ENCODE measurements at regions not wholly inside any gene's neighbourhood (a gene's known extent, or its start where the extent isn't known, plus 50 kb on each side); places are given as distances from the start of the nearest gene placed in this dataset.
"Not testable (repeated sequence)": the region's sequence is repeated elsewhere in the genome, so short reads cannot be mapped to it uniquely, and the experiment has no call there.

DNA sequence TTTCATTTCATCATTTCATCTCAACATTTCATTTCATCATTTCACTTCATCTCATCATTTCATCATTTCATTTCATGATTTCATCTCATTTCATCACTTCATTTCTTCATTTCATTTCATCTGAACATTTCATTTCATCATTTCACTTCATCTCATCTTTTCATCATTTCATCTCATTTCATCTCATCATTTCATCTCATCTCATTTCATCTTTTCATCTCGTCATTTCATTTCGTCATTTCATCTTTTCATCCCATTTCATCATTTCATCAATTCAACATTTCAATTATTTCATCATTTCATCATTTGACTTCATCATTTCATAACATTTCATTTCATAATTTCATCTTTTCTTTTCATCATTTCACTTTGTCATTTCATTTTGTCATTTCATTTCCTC is 128.4 kb downstream of the ANKRD30BL start:
- 65% methylated on average over 2 of the region's 2 CpGs for WGBS
- Histone ChIP-seq H3K9me3 (ENCODE audit: control insufficient read depth in 4 of 4, low read length in 3 of 4) (no peaks in the 10 kb centered on the region), H3K9ac (ENCODE audit: low read depth in 1 of 2, low read length in 2 of 2) (no peak overlapping the region), H3K27ac (ENCODE audit: low read depth in 1 of 2, low read length in 2 of 2) (no peak overlapping the region), H3K36me3 (ENCODE audit: control insufficient read depth in 4 of 4, insufficient read depth in 3 of 4, low read depth in 1 of 4, low read length in 3 of 4) (no peaks in the 10 kb centered on the region), H3K27me3 (ENCODE audit: control insufficient read depth in 4 of 4, insufficient read depth in 4 of 4, low read length in 3 of 4) (peaks cover 0 to 4% (median 1%) of the 10 kb centered on the region in 4 donors), H3K4me3 (ENCODE audit: low read depth in 1 of 3, low read length in 3 of 3) (no peak overlapping the region), H3K4me1 (ENCODE audit: control insufficient read depth in 4 of 4, insufficient read depth in 4 of 4, low read length in 3 of 4) (peaks cover 0 to 7% (median 3%) of the 10 kb centered on the region in 4 donors)
- TF ChIP-seq, protein P1, sequence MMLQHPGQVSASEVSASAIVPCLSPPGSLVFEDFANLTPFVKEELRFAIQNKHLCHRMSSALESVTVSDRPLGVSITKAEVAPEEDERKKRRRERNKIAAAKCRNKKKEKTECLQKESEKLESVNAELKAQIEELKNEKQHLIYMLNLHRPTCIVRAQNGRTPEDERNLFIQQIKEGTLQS (IDR thresholded peaks at IDR 0.05), result no peak
- no peak for TF ChIP-seq EGR1 (IDR thresholded peaks at IDR 0.05; ENCODE audit: low read depth in 2 of 2)
- no peak for TF ChIP-seq TAF1 (conservative IDR thresholded peaks at IDR 0.05)
- no peak for TF ChIP-seq NR2F2 (IDR thresholded peaks at IDR 0.05)
- TF ChIP-seq, protein P2, sequence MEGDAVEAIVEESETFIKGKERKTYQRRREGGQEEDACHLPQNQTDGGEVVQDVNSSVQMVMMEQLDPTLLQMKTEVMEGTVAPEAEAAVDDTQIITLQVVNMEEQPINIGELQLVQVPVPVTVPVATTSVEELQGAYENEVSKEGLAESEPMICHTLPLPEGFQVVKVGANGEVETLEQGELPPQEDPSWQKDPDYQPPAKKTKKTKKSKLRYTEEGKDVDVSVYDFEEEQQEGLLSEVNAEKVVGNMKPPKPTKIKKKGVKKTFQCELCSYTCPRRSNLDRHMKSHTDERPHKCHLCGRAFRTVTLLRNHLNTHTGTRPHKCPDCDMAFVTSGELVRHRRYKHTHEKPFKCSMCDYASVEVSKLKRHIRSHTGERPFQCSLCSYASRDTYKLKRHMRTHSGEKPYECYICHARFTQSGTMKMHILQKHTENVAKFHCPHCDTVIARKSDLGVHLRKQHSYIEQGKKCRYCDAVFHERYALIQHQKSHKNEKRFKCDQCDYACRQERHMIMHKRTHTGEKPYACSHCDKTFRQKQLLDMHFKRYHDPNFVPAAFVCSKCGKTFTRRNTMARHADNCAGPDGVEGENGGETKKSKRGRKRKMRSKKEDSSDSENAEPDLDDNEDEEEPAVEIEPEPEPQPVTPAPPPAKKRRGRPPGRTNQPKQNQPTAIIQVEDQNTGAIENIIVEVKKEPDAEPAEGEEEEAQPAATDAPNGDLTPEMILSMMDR (IDR thresholded peaks at IDR 0.05; ENCODE audit: low read depth, low read length, missing input control), result no peak
- no peak for TF ChIP-seq RAD21 (IDR thresholded peaks at IDR 0.05)
- no peak for TF ChIP-seq SP1 (IDR thresholded peaks at IDR 0.05)
- TF ChIP-seq JUND (IDR thresholded peaks at IDR 0.05), result no peak
- TF ChIP-seq FOXA2 (IDR thresholded peaks at IDR 0.05), result no peak
- no peak for TF ChIP-seq ZBTB33 (IDR thresholded peaks at IDR 0.05)
- no peak for DNase-seq (ENCODE audit: low spot score)

DNA sequence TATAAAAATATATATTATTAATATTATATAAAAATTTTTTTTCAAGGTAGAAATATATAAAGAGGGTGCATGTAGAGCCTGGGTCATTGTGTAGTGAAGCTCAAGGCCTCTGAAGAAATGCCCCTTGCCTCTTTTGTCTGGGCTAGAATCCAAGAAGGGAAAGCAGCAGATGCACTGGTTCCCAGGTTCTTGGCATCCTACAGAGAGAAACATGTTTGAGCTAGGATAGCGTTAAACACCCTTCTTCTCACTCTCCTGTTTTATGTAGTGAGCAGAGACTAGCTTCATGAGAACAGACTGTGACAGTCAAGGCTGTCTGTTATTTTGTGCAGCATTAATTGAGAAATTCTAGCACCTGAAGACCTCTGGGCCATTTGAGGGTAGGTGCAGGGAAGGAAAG is 149.7 kb downstream of the ANKRD30BL start:
- not testable (repeated sequence) for H3K27me3 ChIP-seq (ENCODE audit: control insufficient read depth in 4 of 4, insufficient read depth in 4 of 4, low read length in 3 of 4); H3K9ac ChIP-seq (ENCODE audit: low read depth in 1 of 2, low read length in 2 of 2); DNase-seq (ENCODE audit: low spot score); H3K4me3 ChIP-seq (ENCODE audit: low read depth in 1 of 3, low read length in 3 of 3); H3K27ac ChIP-seq (ENCODE audit: low read depth in 1 of 2, low read length in 2 of 2); H3K4me1 ChIP-seq (ENCODE audit: control insufficient read depth in 4 of 4, insufficient read depth in 4 of 4, low read length in 3 of 4); H3K36me3 ChIP-seq (ENCODE audit: control insufficient read depth in 4 of 4, insufficient read depth in 3 of 4, low read depth in 1 of 4, low read length in 3 of 4); H3K9me3 ChIP-seq (ENCODE audit: control insufficient read depth in 4 of 4, low read length in 3 of 4)
- WGBS, result 68% methylated on average over 1 of the region's 1 CpG

DNA sequence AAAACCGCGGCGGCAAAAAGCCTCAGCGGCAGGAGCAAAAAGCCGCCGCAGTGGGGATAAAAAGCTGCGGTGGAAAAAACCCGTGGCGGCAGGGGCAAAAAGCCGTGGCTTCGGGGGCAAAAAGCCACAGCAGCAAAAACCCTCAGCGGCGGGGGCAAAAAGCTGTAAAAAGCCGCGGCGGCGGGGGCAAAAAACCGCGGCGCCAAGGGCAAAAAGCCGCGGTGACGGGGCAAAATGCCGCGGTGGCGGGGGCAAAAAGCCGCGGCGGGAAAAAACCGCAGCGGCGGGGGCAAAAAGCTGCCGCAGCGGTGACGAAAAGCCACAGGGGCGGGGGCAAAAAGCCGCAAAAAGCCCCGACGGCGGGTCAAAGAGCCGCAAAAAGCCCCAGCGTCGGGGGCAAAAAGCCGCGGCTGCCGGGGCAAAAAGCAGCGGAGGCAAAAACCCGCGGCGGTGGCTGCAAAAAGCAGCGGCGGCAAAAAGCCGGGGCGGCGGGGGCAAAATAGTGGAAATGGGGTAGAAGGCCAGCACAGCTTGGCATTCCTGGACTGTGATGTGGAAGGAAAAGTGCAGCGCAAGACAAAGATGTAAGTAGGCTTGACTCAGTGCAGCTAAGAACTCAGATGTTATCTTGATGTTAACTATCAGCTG is 151.8 kb downstream of the ANKRD30BL start:
- no peaks in the 10 kb centered on the region for H3K9me3 ChIP-seq (ENCODE audit: control insufficient read depth in 4 of 4, low read length in 3 of 4)
- H3K27me3 ChIP-seq (ENCODE audit: control insufficient read depth in 4 of 4, insufficient read depth in 4 of 4, low read length in 3 of 4), result peaks cover 0 to 4% (median 2%) of the 10 kb centered on the region in 4 donors
- 4% methylated on average over 56 of the region's 56 CpGs for WGBS
- H3K4me1 ChIP-seq (ENCODE audit: control insufficient read depth in 4 of 4, insufficient read depth in 4 of 4, low read length in 3 of 4), result peaks cover 0 to 6% (median 2%) of the 10 kb centered on the region in 4 donors
- H3K36me3 ChIP-seq (ENCODE audit: control insufficient read depth in 4 of 4, insufficient read depth in 3 of 4, low read depth in 1 of 4, low read length in 3 of 4), result no peaks in the 10 kb centered on the region
- no peak for TF ChIP-seq HNF4G (IDR thresholded peaks at IDR 0.05)
- TF ChIP-seq HNF4A (conservative IDR thresholded peaks at IDR 0.05), result no peak
- TF ChIP-seq TAF1 (conservative IDR thresholded peaks at IDR 0.05), result no peak
- TF ChIP-seq EGR1 (IDR thresholded peaks at IDR 0.05; ENCODE audit: low read depth in 2 of 2), result no peak
- peak overlapping the region in 1 of 3 donors; percentile 42 for H3K4me3 ChIP-seq (ENCODE audit: low read depth in 1 of 3, low read length in 3 of 3)
- DNase-seq (ENCODE audit: low spot score), result no peak
- no peak overlapping the region for H3K27ac ChIP-seq (ENCODE audit: low read depth in 1 of 2, low read length in 2 of 2)
- H3K9ac ChIP-seq (ENCODE audit: low read depth in 1 of 2, low read length in 2 of 2), result no peak overlapping the region

Data from liver (tissue), 8 donors.